Gastrocnemius medialis (tissue), 4 donors: ENCODE measurements at regions not wholly inside any gene's neighbourhood (a gene's known extent, or its start where the extent isn't known, plus 50 kb on each side); places are given as distances from the start of the nearest gene placed in this dataset.

Source experiments
- POLR2A ChIP-seq, 2 donors: fragments of 450-650 bp; IDR thresholded peaks; one replicate each; pipeline ENCODE4 v1.6.1; 2017; ENCODE audit warnings: antibody characterized with exemption in 2 of 2, mild to moderate bottlenecking in 2 of 2, moderate library complexity in 2 of 2
- TF ChIP-seq, protein P1 (sequence below), 5 experiments: fragments of 450-650 bp in 3 of 5; fragments of 200-600 bp in 2 of 5; sonication (generic) in 2 of 5; IDR thresholded peaks in 4 of 5; conservative IDR thresholded peaks in 1 of 5; 1 replicate in 4 of 5; 2 replicates in 1 of 5; pipeline ENCODE4 v1.5.1; 2016 to 2019; ENCODE audit warnings: antibody characterized with exemption in 5 of 5, mild to moderate bottlenecking in 3 of 5, moderate library complexity in 3 of 5

DNA sequence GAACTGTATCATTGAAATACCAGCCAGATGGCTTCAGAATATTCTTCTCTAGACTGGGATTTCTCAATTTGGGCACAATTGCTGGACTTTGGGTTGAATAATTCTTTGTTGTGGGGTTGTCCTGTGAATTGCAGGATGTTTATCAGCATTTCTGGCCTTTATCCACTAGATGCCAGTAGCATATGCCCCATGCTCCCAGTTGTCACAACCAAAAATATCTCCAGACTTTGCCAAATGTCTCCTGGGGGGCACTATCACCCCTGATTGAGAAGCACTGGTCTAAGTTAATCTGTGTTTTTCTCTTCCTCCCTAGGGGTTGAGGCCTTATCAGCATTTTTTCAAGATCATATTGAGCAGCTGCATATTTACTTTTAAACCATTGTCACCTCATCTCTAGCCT is 204.9 kb upstream of the SP8 start:
- TF ChIP-seq POLR2A (IDR thresholded peaks at IDR 0.05), result no peak
- TF ChIP-seq, protein P1, sequence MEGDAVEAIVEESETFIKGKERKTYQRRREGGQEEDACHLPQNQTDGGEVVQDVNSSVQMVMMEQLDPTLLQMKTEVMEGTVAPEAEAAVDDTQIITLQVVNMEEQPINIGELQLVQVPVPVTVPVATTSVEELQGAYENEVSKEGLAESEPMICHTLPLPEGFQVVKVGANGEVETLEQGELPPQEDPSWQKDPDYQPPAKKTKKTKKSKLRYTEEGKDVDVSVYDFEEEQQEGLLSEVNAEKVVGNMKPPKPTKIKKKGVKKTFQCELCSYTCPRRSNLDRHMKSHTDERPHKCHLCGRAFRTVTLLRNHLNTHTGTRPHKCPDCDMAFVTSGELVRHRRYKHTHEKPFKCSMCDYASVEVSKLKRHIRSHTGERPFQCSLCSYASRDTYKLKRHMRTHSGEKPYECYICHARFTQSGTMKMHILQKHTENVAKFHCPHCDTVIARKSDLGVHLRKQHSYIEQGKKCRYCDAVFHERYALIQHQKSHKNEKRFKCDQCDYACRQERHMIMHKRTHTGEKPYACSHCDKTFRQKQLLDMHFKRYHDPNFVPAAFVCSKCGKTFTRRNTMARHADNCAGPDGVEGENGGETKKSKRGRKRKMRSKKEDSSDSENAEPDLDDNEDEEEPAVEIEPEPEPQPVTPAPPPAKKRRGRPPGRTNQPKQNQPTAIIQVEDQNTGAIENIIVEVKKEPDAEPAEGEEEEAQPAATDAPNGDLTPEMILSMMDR (IDR thresholded peaks at IDR 0.05 in 4 of 5, conservative IDR thresholded peaks at IDR 0.05 in 1 of 5), result no peak
